WTC11 (cell line): ENCODE measurements at regions not wholly inside any gene's neighbourhood (a gene's known extent, or its start where the extent isn't known, plus 50 kb on each side); places are given as distances from the start of the nearest gene placed in this dataset.

ENCODE experiments used
- ATAC-seq: fragments of 200-7000 bp; cut with Tn5 transposase; 2 replicates; pipeline ENCODE4 v1.10.0; 2021; ENCODE audit warnings: mild to moderate bottlenecking, moderate library complexity
- CTCF ChIA-PET: fragments of 300-600 bp; sonication (Branson Sonifier 250); formaldehyde crosslinking; loops from one replicate; lab custom pipeline; 2021; ENCODE audit warnings: antibody characterized with exemption; lab: Charles Lee
- POLR2A ChIA-PET: fragments of 350-600 bp; sonication (Branson Sonifier 250); formaldehyde crosslinking; loops from one replicate; lab custom pipeline; 2021; ENCODE audit warnings: antibody characterized with exemption; lab: Charles Lee
- DNase-seq: peaks from one replicate; pipeline ENCODE4 v3.0.0; 2021; ENCODE audit warnings: low spot score
- H3K27ac Mint-ChIP-seq: 2 replicates; pipeline ENCODE4 v1.8.0; 2021; ENCODE audit warnings: mixed read lengths
- H3K27me3 Mint-ChIP-seq: 2 replicates; pipeline ENCODE4 v1.8.0; 2021; ENCODE audit warnings: low read depth, mild to moderate bottlenecking, moderate library complexity, mixed read lengths
- H3K36me3 Mint-ChIP-seq: 2 replicates; pipeline ENCODE4 v1.8.0; 2021; ENCODE audit warnings: mixed read lengths
- H3K4me1 Mint-ChIP-seq: 2 replicates; pipeline ENCODE4 v1.8.0; 2022; ENCODE audit warnings: mixed read lengths
- H3K4me3 Mint-ChIP-seq: 2 replicates; pipeline ENCODE4 v1.8.0; 2021; ENCODE audit warnings: mild to moderate bottlenecking, moderate library complexity, mixed read lengths
- H3K9me3 Mint-ChIP-seq: 2 replicates; pipeline ENCODE4 v1.8.0; 2021; ENCODE audit warnings: mixed read lengths
- AR ChIP-seq: fragments of 250-450 bp; sonication (Bioruptor Pico); IDR thresholded peaks from 2 replicates; pipeline ENCODE4 v1.9.0; 2021; ENCODE audit warnings: mild to moderate bottlenecking
- ATF2 ChIP-seq: sonication (generic); formaldehyde crosslinking; IDR thresholded peaks from 2 replicates; pipeline ENCODE4 v1.8.1; 2022; ENCODE audit warnings: low read depth, missing genetic modification reagents, borderline replicate concordance
- ATF3 ChIP-seq: sonication (generic); formaldehyde crosslinking; conservative IDR thresholded peaks from 2 replicates; pipeline ENCODE4 v1.8.1; 2022; ENCODE audit warnings: mild to moderate bottlenecking, missing genetic modification reagents
- ATF6 ChIP-seq: sonication (generic); formaldehyde crosslinking; IDR thresholded peaks from 2 replicates; pipeline ENCODE4 v1.8.1; 2023; ENCODE audit warnings: mild to moderate bottlenecking, missing genetic modification reagents
- E2F1 ChIP-seq: sonication (generic); formaldehyde crosslinking; IDR thresholded peaks from 2 replicates; pipeline ENCODE4 v1.8.0; 2022; ENCODE audit warnings: mild to moderate bottlenecking, missing genetic modification reagents
- FOXJ3 ChIP-seq: sonication (generic); formaldehyde crosslinking; IDR thresholded peaks from 2 replicates; pipeline ENCODE4 v1.9.0; 2021; ENCODE audit warnings: missing genetic modification reagents, mild to moderate bottlenecking, borderline replicate concordance
- GTF2I ChIP-seq: fragments of 250-450 bp; sonication (Bioruptor Pico); conservative IDR thresholded peaks from 2 replicates; pipeline ENCODE4 v1.4.0; 2021; ENCODE audit warnings: mild to moderate bottlenecking
- HMGXB4 ChIP-seq: sonication (generic); formaldehyde crosslinking; IDR thresholded peaks from 2 replicates; pipeline ENCODE4 v1.8.1; 2023; ENCODE audit warnings: mild to moderate bottlenecking, moderate library complexity, missing genetic modification reagents
- IRF2 ChIP-seq: sonication (generic); formaldehyde crosslinking; IDR thresholded peaks from 2 replicates; pipeline ENCODE4 v1.8.0; 2022; ENCODE audit warnings: low read depth, missing genetic modification reagents, borderline replicate concordance
- JUN ChIP-seq: sonication (generic); formaldehyde crosslinking; IDR thresholded peaks from 2 replicates; pipeline ENCODE4 v1.8.0; 2023; ENCODE audit warnings: mild to moderate bottlenecking, missing genetic modification reagents
- MAX ChIP-seq: sonication (generic); formaldehyde crosslinking; IDR thresholded peaks from 2 replicates; pipeline ENCODE4 v1.8.0; 2022; ENCODE audit warnings: mild to moderate bottlenecking, missing genetic modification reagents
- NR1H2 ChIP-seq: sonication (generic); formaldehyde crosslinking; IDR thresholded peaks from 2 replicates; pipeline ENCODE4 v1.9.0; 2021; ENCODE audit warnings: mild to moderate bottlenecking, moderate library complexity, missing genetic modification reagents
- OVOL2 ChIP-seq: fragments of 250-450 bp; sonication (Bioruptor Pico); IDR thresholded peaks from 2 replicates; pipeline ENCODE4 v1.9.0; 2021; ENCODE audit warnings: mild to moderate bottlenecking, borderline replicate concordance
- PRRX2 ChIP-seq: fragments of 250-450 bp; sonication (Bioruptor Pico); IDR thresholded peaks from 2 replicates; pipeline ENCODE4 v1.8.0; 2021; ENCODE audit warnings: mild to moderate bottlenecking
- TEAD4 ChIP-seq: sonication (generic); formaldehyde crosslinking; IDR thresholded peaks from 2 replicates; pipeline ENCODE4 v1.8.0; 2022; ENCODE audit warnings: mild to moderate bottlenecking, missing genetic modification reagents
- ZBTB43 ChIP-seq: sonication (generic); formaldehyde crosslinking; IDR thresholded peaks from 2 replicates; pipeline ENCODE4 v1.8.1; 2023; ENCODE audit warnings: mild to moderate bottlenecking, missing genetic modification reagents
- ZNF425 ChIP-seq: fragments of 250-450 bp; sonication (Bioruptor Pico); conservative IDR thresholded peaks from 2 replicates; pipeline ENCODE4 v1.9.0; 2021; ENCODE audit warnings: mild to moderate bottlenecking
- ZNF512 ChIP-seq: sonication (generic); formaldehyde crosslinking; IDR thresholded peaks from 2 replicates; pipeline ENCODE4 v1.8.1; 2022; ENCODE audit warnings: missing genetic modification reagents, borderline replicate concordance
- ZSCAN18 ChIP-seq: fragments of 250-450 bp; sonication (Bioruptor Pico); IDR thresholded peaks from 2 replicates; pipeline ENCODE4 v2.1.2; 2022; ENCODE audit warnings: mild to moderate bottlenecking, moderate library complexity

GRCh38 chr2:224248944-224249371 lies 152.9 kb downstream of the FAM124B start (continued):
- TF ChIP-seq AR (CRISPR knock-in tag): no peak

- no peak for TF ChIP-seq OVOL2 (CRISPR knock-in tag)
- no peak for TF ChIP-seq MAX (CRISPR knock-in tag)
- TF ChIP-seq E2F1: no peak
- TF ChIP-seq ATF3 (CRISPR knock-in tag): no peak
- TF ChIP-seq FOXJ3 (CRISPR knock-in tag): no peak
- no peak for TF ChIP-seq NR1H2 (CRISPR knock-in tag)
- no peak for TF ChIP-seq GTF2I (CRISPR knock-in tag)
- TF ChIP-seq IRF2 (CRISPR knock-in tag): no peak
- TF ChIP-seq ZNF425 (CRISPR knock-in tag): no peak
- no peak for TF ChIP-seq ZSCAN18
- TF ChIP-seq ZNF512 (CRISPR knock-in tag): no peak
- no peak for TF ChIP-seq TEAD4 (CRISPR knock-in tag)
- no peak for TF ChIP-seq ATF6 (CRISPR knock-in tag)
- TF ChIP-seq ZBTB43 (CRISPR knock-in tag): no peak
- no peak for TF ChIP-seq PRRX2 (CRISPR knock-in tag)
- TF ChIP-seq JUN (CRISPR knock-in tag): no peak
- no peak for TF ChIP-seq HMGXB4 (CRISPR knock-in tag)
- no peak for TF ChIP-seq ATF2
- no peak for ATAC-seq
- DNase-seq: no peak
- H3K27ac Mint-ChIP-seq: no peak overlapping the region
- no peak overlapping the region for H3K4me3 Mint-ChIP-seq
- H3K4me1 Mint-ChIP-seq: no peaks in the 10 kb centered on the region
- no peaks in the 10 kb centered on the region for H3K36me3 Mint-ChIP-seq
- CTCF ChIA-PET: no interaction called here
- H3K9me3 Mint-ChIP-seq: no peaks in the 10 kb centered on the region
- no peaks in the 10 kb centered on the region for H3K27me3 Mint-ChIP-seq
- POLR2A ChIA-PET: no interaction called here
These were observed 159.3 kb downstream of the FAM124B start for GRCh38 chr2:224242561-224242960.
